ENCODE measurements at regions not wholly inside any gene's neighbourhood (a gene's known extent, or its start where the extent isn't known, plus 50 kb on each side); places are given as distances from the start of the nearest gene placed in this dataset.

DNA sequence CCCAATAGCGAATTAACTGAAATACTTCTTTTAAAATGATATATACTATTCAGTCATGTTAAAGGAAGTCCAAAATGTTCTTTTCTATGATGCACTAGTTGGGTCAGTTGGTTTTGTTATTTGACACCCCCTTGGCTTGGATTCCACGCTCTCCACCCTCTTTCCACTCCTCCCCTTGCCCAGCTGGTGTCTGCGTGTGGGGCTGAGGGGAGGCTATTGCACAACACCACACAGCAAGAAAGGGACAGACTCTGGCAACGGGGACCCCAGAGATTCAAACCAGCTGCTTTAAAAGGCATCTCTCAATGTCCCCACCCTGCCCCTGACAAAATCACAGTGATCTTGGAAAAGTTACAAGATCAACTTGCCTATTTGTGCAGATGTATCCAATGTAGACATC, 394.3 kb downstream of the TGFB2 start:
- Histone ChIP-seq H3K27me3 (ENCODE audit: control insufficient read depth in 1 of 2, insufficient read depth in 2 of 2, low read length in 2 of 2) (no peaks in the 10 kb centered on the region; a peak in 1 of 5 replicates), H3K27ac (ENCODE audit: extremely low read length, insufficient read depth, low read length) (no peak overlapping the region), H3K79me2 (ENCODE audit: insufficient read depth, low read length) (no peaks in the 10 kb centered on the region), H3K4me2 (ENCODE audit: low read depth, low read length) (no peak overlapping the region), H2AFZ (ENCODE audit: low read length) (no peak overlapping the region), H3K9ac (ENCODE audit: insufficient read depth, low read depth, low read length) (no peak overlapping the region), H3K36me3 (replicated peaks in 1 of 2; ENCODE audit: control insufficient read depth in 1 of 2, insufficient read depth in 2 of 2, low read length in 2 of 2) (no peaks in the 10 kb centered on the region), H3K4me3 (replicated peaks in 1 of 3; ENCODE audit: insufficient read depth in 1 of 3, low read depth in 2 of 3, low read length in 3 of 3) (no peak overlapping the region), H3K9me3 (ENCODE audit: low read length) (no peaks in the 10 kb centered on the region), H3K4me1 (ENCODE audit: insufficient read depth, low read length) (no peaks in the 10 kb centered on the region), H4K20me1 (ENCODE audit: insufficient read depth, low read length) (no peaks in the 10 kb centered on the region)
- no TSS peak for BruUV-seq (replicated peaks)
- WGBS (ENCODE audit: low lambda C conversion rate): 9% methylated on average over 4 of the region's 4 CpGs
- POLR2A ChIA-PET: no interaction called here
- DNase-seq (ENCODE audit: low spot score): no peak
- in situ Hi-C loops (cut with HindIII; ENCODE audit: extremely low pct_ligation_motif_present, low pct_unique_long_range_greater_than_20kb) (no loop called here), intact Hi-C loops (cut with micrococcal nuclease; ENCODE audit: unreplicated experiment) (no loop called here)
- no peak for ATAC-seq
- CTCF ChIA-PET (ENCODE audit: low intra/inter-chr PET ratio, low total read pairs): no interaction called here
- TF ChIP-seq MYC (CRISPR knock-in tag; IDR thresholded peaks at IDR 0.05; ENCODE audit: borderline replicate concordance) (no peak), CEBPB (IDR thresholded peaks at IDR 0.05; ENCODE audit: borderline replicate concordance, low read depth, low read length) (peak; percentile 63; the same call in 1 of the 2 replicates)
- FAIRE-seq: no peak

DNA sequence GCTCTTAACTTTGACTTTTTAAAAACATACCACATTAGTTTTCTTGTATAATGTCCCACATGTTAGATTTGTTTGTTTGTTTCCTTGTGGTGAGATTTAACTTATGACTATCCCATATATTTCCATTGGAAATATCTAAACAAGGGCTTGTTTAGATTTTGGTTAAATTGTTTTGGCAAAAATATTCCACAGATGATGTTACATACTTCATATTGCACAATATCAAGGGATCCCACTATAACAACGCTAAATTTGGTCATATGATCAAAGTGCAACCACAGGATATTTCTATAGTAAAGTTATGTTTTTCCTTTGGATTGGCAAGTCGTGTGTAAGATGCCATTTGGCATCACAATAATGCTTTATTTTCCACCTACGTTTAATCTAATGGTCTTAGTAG, 396.7 kb downstream of the TGFB2 start:
- DNase-seq (ENCODE audit: low spot score) (no peak), FAIRE-seq (no peak), ATAC-seq (no peak)
- Histone ChIP-seq H3K4me2 (ENCODE audit: low read depth, low read length) (no peak overlapping the region), H3K79me2 (ENCODE audit: insufficient read depth, low read length) (no peaks in the 10 kb centered on the region), H3K9me3 (ENCODE audit: low read length) (no peaks in the 10 kb centered on the region), H3K27ac (ENCODE audit: extremely low read length, insufficient read depth, low read length) (no peak overlapping the region), H4K20me1 (ENCODE audit: insufficient read depth, low read length) (no peaks in the 10 kb centered on the region), H3K9ac (ENCODE audit: insufficient read depth, low read depth, low read length) (no peak overlapping the region), H3K27me3 (ENCODE audit: control insufficient read depth in 1 of 2, insufficient read depth in 2 of 2, low read length in 2 of 2) (no peaks in the 10 kb centered on the region; a peak in 1 of 5 replicates), H3K4me1 (ENCODE audit: insufficient read depth, low read length) (no peaks in the 10 kb centered on the region), H3K4me3 (replicated peaks in 1 of 3; ENCODE audit: insufficient read depth in 1 of 3, low read depth in 2 of 3, low read length in 3 of 3) (no peak overlapping the region), H3K36me3 (replicated peaks in 1 of 2; ENCODE audit: control insufficient read depth in 1 of 2, insufficient read depth in 2 of 2, low read length in 2 of 2) (no peaks in the 10 kb centered on the region), H2AFZ (ENCODE audit: low read length) (no peak overlapping the region)
- intact Hi-C loops (cut with micrococcal nuclease; ENCODE audit: unreplicated experiment) (no loop called here), in situ Hi-C loops (cut with HindIII; ENCODE audit: extremely low pct_ligation_motif_present, low pct_unique_long_range_greater_than_20kb) (no loop called here)
- ChIA-PET POLR2A (no interaction called here), CTCF (ENCODE audit: low intra/inter-chr PET ratio, low total read pairs) (no interaction called here)
- WGBS (ENCODE audit: low lambda C conversion rate): 1% methylated on average over 3 of the region's 3 CpGs
- BruUV-seq (replicated peaks): no TSS peak
- TF ChIP-seq CEBPB (IDR thresholded peaks at IDR 0.05; ENCODE audit: borderline replicate concordance, low read depth, low read length): peak; percentile 42; the same call in 1 of the 2 replicates
- TF ChIP-seq ZFY (CRISPR knock-in tag; IDR thresholded peaks at IDR 0.05): no peak

Measured in HepG2 (cell line).